ENCODE measurements at regions not wholly inside any gene's neighbourhood (a gene's known extent, or its start where the extent isn't known, plus 50 kb on each side); places are given as distances from the start of the nearest gene placed in this dataset.

DNA sequence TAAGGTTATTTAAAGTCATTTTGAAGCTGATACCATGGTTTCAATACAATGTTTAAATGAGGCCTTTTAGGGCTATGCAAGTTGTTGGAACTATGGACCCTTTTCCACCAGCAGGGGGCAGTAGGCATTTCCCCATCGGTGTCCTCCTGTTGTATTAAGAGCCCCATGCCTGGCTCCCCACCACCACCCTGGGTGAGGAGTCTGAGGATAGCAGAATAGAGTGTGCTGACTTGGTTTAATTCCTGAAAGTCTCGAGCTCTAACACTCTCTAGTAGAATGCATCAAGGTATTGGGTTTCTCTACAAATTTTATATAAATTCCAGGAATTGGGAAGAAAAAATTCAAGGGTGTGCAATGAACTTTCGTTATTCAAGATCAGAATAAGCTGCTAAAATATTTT is 234.8 kb upstream of the JADE1 start:
- no peak for TF ChIP-seq POLR2AphosphoS5 (IDR thresholded peaks at IDR 0.05; ENCODE audit: low read depth)
- TF ChIP-seq, protein P1, sequence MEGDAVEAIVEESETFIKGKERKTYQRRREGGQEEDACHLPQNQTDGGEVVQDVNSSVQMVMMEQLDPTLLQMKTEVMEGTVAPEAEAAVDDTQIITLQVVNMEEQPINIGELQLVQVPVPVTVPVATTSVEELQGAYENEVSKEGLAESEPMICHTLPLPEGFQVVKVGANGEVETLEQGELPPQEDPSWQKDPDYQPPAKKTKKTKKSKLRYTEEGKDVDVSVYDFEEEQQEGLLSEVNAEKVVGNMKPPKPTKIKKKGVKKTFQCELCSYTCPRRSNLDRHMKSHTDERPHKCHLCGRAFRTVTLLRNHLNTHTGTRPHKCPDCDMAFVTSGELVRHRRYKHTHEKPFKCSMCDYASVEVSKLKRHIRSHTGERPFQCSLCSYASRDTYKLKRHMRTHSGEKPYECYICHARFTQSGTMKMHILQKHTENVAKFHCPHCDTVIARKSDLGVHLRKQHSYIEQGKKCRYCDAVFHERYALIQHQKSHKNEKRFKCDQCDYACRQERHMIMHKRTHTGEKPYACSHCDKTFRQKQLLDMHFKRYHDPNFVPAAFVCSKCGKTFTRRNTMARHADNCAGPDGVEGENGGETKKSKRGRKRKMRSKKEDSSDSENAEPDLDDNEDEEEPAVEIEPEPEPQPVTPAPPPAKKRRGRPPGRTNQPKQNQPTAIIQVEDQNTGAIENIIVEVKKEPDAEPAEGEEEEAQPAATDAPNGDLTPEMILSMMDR (IDR thresholded peaks at IDR 0.05; ENCODE audit: insufficient read depth, low read length), result peak; percentile 32
- TF ChIP-seq GABPA (IDR thresholded peaks at IDR 0.05; ENCODE audit: low read depth), result no peak
